ENCODE measurements at regions not wholly inside any gene's neighbourhood (a gene's known extent, or its start where the extent isn't known, plus 50 kb on each side); places are given as distances from the start of the nearest gene placed in this dataset.

DNA sequence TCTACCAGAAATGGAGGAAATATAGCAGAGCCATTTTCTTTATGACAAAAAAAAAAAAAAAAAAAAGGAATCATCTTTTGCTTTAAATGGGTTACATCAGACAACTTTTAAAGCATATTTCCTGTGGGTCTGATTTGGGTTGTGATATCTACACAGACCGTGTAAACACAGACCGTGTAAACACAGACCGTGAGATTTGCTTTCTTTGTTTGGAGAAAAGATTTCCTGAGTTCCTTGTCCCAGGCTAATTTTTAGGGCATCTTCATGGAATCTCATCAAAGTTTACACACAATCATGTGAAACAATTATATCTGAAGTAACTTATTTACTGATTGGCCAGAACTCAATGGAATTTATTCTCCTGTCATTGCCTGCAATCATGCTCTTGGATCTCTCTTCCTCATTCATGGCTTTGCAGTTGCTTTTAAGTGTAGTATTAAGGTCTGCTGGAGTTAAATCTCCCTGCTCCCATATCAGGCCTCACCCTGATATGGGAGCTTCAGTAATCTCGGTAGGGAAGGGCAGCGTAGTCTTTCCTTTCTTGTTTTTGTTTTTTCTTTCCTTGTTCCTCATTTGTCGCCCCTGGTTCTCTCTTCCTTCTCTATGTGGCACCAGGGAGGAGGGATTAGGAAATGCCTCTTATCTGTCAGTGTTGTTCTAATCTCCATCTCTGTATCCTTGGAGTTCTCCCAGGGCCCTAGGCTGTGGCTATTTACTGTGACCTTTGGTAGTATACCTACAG lies 248.6 kb upstream of the JADE1 start:
- Histone ChIP-seq H3K27me3 (ENCODE audit: control insufficient read depth, insufficient read depth, low read length) (no peaks in the 10 kb centered on the region), H3K9me3 (ENCODE audit: control insufficient read depth, insufficient read depth, low read length) (no peaks in the 10 kb centered on the region), H3K27ac (ENCODE audit: low read length) (no peak overlapping the region), H3K36me3 (ENCODE audit: control insufficient read depth, insufficient read depth, low read length) (no peaks in the 10 kb centered on the region), H3K4me1 (ENCODE audit: control insufficient read depth, insufficient read depth, low read length) (no peaks in the 10 kb centered on the region), H3K4me3 (ENCODE audit: low read length) (no peak overlapping the region)
- WGBS (ENCODE audit: insufficient coverage), result 68% methylated on average over 6 of the region's 6 CpGs
- Mint-ChIP-seq H3K27me3 (ENCODE audit: low read depth in 2 of 2) (peaks cover 0 to 7% of the 10 kb centered on the region in 2 donors), H3K27ac (no peak overlapping the region), H3K4me1 (peaks cover 0 to 5% of the 10 kb centered on the region in 2 donors), H3K36me3 (no peaks in the 10 kb centered on the region), H3K9me3 (no peaks in the 10 kb centered on the region), H3K4me3 (no peak overlapping the region)
- TF ChIP-seq, protein P1, sequence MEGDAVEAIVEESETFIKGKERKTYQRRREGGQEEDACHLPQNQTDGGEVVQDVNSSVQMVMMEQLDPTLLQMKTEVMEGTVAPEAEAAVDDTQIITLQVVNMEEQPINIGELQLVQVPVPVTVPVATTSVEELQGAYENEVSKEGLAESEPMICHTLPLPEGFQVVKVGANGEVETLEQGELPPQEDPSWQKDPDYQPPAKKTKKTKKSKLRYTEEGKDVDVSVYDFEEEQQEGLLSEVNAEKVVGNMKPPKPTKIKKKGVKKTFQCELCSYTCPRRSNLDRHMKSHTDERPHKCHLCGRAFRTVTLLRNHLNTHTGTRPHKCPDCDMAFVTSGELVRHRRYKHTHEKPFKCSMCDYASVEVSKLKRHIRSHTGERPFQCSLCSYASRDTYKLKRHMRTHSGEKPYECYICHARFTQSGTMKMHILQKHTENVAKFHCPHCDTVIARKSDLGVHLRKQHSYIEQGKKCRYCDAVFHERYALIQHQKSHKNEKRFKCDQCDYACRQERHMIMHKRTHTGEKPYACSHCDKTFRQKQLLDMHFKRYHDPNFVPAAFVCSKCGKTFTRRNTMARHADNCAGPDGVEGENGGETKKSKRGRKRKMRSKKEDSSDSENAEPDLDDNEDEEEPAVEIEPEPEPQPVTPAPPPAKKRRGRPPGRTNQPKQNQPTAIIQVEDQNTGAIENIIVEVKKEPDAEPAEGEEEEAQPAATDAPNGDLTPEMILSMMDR (IDR thresholded peaks at IDR 0.05), result no peak
- ATAC-seq (no peak), DNase-seq (no peak)
- intact Hi-C loops (cut with micrococcal nuclease), result no loop called here

DNA sequence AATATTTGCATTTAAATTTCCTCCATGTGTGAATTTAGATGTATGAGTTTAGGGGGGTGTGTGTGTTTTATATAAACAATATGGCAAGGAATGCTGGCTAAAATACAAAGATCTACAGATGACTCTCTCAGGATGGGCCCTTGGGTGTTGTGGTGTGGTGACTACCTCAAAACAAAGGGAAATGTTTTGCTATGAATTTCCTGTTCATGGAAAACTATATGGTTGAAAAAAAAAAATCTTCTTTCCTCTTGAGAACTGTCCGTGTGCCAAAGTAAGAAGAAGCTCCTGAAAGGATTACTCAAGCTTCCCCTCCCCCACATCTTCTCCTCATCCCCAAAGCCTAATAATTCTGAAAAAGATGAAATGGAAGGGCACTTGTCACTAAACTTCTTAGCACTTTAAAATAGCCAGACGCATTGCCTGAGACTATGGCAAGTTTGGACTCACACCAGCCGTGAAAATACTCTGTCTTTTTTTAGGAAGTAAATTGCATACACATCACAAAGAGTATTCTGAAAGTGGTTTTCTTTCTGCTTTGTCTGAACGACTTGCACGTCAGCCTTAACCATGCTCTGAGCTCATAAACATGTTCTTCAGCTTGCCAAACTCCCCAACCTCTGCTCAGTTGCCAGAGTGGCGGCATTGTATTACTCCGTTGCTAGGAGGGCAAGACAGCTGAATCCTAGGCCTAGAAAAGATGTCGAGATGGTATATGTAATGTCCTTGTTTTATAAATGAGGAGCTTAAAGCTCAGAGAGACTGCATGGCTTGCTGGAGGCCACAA lies 250.4 kb upstream of the JADE1 start:
- Histone ChIP-seq H3K9me3 (ENCODE audit: control insufficient read depth, insufficient read depth, low read length) (no peaks in the 10 kb centered on the region), H3K27me3 (ENCODE audit: control insufficient read depth, insufficient read depth, low read length) (no peaks in the 10 kb centered on the region), H3K4me1 (ENCODE audit: control insufficient read depth, insufficient read depth, low read length) (no peaks in the 10 kb centered on the region), H3K36me3 (ENCODE audit: control insufficient read depth, insufficient read depth, low read length) (no peaks in the 10 kb centered on the region), H3K27ac (ENCODE audit: low read length) (no peak overlapping the region), H3K4me3 (ENCODE audit: low read length) (no peak overlapping the region)
- Mint-ChIP-seq H3K27ac (no peak overlapping the region), H3K27me3 (ENCODE audit: low read depth in 2 of 2) (peaks cover 0 to 7% of the 10 kb centered on the region in 2 donors), H3K4me3 (no peak overlapping the region), H3K36me3 (no peaks in the 10 kb centered on the region), H3K9me3 (no peaks in the 10 kb centered on the region), H3K4me1 (peaks cover 1 to 6% of the 10 kb centered on the region in 2 donors)
- TF ChIP-seq, protein P1 (IDR thresholded peaks at IDR 0.05), result no peak
- ATAC-seq, result no peak
- intact Hi-C loops (cut with micrococcal nuclease), result no loop called here
- 73% methylated on average over 8 of the region's 8 CpGs for WGBS (ENCODE audit: insufficient coverage)
- no peak for DNase-seq

DNA sequence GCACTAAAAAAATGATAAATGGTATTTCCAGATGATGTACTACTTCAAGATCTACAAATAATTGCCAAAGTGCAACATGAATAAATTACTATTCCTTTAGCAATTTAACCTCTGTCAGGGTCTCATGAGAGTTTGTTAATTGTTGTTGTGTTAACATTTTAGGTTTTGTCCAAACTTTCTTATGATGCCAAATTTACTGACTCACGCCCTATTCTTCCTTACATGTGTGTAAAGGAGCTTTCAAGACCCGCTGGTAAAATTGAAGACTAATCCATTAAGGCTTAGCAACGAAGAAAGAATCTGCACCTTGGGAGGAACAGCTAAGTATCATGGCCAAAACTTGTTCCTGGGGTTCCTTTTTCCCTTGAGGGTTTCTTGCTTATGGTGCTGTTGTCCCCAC lies 252.7 kb upstream of the JADE1 start:
- peaks cover 6% of the 10 kb centered on the region for H3K4me1 ChIP-seq (ENCODE audit: control insufficient read depth, insufficient read depth, low read length)
- Mint-ChIP-seq H3K36me3 (peaks cover 7% of the 10 kb centered on the region), H3K4me3 (no peak overlapping the region), H3K27me3 (ENCODE audit: low read depth in 2 of 2) (peaks cover 2 to 14% of the 10 kb centered on the region in 2 donors), H3K4me1 (peaks cover 20 to 24% of the 10 kb centered on the region in 2 donors), H3K27ac (no peak overlapping the region), H3K9me3 (no peaks in the 10 kb centered on the region)
- ATAC-seq (no peak), DNase-seq (no peak)
- H3K36me3 ChIP-seq (ENCODE audit: control insufficient read depth, insufficient read depth, low read length), result no peaks in the 10 kb centered on the region
- TF ChIP-seq, protein P1 (IDR thresholded peaks at IDR 0.05), result no peak
- H3K9me3 ChIP-seq (ENCODE audit: control insufficient read depth, insufficient read depth, low read length), result no peaks in the 10 kb centered on the region
- H3K4me3 ChIP-seq (ENCODE audit: low read length), result no peak overlapping the region
- intact Hi-C loops (cut with micrococcal nuclease), result no loop called here
- no peaks in the 10 kb centered on the region for H3K27me3 ChIP-seq (ENCODE audit: control insufficient read depth, insufficient read depth, low read length)
- WGBS (ENCODE audit: insufficient coverage), result 76% methylated on average over 2 of the region's 3 CpGs
- H3K27ac ChIP-seq (ENCODE audit: low read length), result no peak overlapping the region
